ENCODE measurements at regions not wholly inside any gene's neighbourhood (a gene's known extent, or its start where the extent isn't known, plus 50 kb on each side); places are given as distances from the start of the nearest gene placed in this dataset.

DNA sequence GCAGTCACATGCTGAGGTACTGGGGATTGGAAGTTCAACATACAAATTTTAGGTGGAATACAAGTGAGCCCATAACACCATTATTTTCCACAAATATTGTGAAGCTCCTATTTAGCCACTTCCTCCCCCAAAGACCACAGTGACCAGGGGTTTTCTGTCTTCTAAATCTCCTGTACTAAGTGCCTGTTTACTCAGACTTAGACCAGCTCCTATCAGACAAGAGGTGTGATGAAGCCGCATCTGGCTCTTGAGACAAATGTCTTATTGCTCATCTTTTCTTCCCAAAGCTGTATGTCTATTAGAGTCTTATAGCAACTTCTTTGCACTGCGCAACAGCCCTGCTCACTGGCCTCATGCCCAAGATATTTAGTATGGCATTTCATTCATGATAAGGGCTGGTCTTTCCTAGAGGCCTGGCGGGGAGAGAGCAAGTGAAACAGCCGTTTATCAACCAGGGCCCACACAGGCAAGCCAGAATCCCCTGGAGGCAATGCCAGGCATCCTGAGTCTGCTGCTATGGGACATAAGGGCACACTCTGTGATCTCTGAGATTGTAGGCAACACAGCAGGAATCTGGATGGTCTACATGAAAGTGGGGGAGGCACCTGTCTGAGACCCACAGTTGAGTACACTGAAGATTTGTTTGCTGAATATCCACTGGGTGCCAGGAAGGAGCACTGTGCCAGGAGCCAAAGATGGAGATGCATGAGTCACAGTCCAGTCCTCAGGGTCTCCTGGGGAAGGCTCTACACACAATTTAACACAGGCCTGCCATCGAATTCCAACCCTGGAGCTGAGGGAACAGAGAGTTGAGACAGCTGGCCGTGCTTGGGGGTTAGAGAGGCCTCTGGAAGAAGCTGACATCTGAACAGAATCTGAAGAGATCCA lies 78.5 kb upstream of the NCAM1 start:
- DNase-seq: no peak

DNA sequence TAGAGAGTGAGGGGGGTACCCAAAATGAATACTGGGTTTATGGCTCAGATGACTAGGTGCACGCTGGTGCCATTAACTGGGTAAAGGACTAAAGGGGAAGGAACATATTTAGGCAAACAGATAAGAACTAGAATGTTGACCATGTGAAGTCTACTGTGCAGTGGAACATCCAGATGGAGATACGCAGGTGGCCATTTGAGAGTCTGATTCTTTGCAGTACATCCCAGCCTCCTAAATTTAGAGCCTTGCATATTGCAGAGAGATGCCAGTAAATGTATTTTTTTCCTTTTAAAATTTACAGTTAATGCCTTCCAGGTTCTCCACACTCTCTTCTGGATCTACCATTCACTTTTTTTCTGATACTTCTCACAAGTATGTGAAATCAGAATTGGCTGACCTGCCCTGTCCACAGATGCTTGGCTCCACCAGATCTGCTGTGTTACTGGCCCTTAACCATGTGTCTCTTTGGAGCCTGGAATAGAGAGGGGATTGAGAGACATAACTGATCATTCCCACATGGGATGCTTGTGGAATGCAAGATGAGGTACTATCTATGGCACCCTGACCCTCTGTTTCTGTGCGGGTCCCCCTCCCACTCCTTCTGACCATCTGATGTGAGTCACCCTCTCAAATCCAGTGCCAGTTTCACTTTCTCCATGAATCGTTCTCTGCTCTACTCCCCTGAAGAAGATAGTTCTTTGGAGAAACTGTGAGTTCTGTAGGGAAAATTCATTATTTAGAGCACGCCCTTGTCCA lies 77.0 kb upstream of the NCAM1 start:
- DNase-seq: no peak

- no peak for DNase-seq
Observed at GRCh38 chr11:112885744-112886433, 75.3 kb upstream of the NCAM1 start.

GRCh38 chr11:112886434-112887370 lies 74.5 kb upstream of the NCAM1 start:
- no peak for DNase-seq

GRCh38 chr11:112889446-112889845 lies 71.8 kb upstream of the NCAM1 start:
- no peak for DNase-seq

GRCh38 chr11:112899235-112900006 lies 61.8 kb upstream of the NCAM1 start:
- no peak for DNase-seq

GRCh38 chr11:112901924-112902323 lies 59.3 kb upstream of the NCAM1 start:
- no peak for DNase-seq

DNA sequence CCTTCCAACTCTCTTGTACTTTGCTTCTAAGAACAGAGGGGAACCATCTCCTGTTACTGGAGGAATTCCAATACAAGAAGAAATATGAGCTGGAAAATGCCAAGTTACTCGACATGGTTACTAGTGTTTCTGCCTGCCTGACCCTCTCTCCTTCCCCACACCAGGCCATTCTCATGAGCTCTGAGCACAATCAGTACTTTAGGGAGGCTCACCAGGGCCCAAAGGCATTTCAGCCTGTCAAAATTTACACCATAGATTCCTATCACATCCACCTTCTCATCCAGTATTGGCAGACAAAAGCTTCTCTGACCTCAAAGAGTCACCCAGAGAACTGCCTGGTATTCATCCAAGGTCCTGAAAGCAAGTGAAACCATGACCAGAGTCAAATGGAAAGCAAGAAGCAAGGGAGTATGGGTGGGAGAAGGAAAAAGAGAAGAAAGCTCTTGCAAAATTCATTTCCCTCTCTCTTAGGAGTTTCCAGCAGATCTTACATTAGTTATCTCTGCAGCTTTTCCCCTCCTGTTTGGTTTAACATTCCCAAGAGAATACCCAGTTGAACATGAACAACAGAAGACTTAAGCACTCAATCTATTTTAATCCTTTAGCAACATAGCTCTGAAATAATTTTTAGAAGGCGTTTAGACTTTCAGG lies 58.7 kb upstream of the NCAM1 start:
- no peak for DNase-seq

DNA sequence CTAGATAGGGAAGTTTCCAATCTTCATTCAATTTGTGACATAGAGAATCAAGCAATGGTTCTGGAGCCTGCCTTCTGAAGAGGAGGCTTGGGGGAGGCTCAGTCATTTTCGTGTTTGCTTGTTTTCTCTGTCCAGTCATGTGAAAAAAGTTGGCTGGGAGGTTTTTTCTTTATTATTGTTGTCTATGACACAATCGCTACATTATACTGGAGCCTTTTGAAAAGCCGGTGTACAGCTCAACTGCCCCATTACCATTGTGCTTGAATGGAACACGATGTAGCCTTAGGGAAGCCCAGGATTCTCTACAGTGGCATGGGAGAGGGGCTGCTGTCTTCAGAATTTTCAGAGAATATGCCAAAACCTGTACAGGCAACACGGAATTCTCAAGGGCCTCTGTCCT lies 57.9 kb upstream of the NCAM1 start:
- no peak for DNase-seq

DNA sequence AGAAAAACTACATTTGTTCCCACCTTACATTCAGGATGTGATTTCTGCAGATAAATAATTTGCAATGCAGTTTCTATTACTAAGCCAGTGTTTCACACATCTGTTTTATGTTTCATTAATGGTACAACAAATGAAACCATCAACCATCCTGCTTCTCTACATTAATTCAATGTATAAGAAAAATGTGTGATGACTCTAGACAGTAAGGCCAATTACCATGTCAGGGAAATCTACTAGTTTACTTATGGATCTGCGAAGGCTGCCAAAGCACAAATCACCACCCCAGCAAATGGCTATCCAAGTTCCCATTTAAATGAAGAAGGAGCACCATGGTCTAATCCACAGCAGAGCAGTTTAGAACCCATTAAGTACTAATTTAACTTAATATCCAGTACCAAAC lies 50.1 kb upstream of the NCAM1 start:
- no peak for DNase-seq

Measured in NCI-H524 treated with DMSO at 0.1 percent for 48 hours (cell line).